ENCODE measurements at regions not wholly inside any gene's neighbourhood (a gene's known extent, or its start where the extent isn't known, plus 50 kb on each side); places are given as distances from the start of the nearest gene placed in this dataset.

- TF ChIP-seq POLR2A (IDR thresholded peaks at IDR 0.05), result no peak
- TF ChIP-seq CTCF (IDR thresholded peaks at IDR 0.05), result no peak
Observed at GRCh38 chr10:33859319-33860022, 525.0 kb upstream of the NRP1 start.
